Breast epithelium (tissue), 4 donors: ENCODE measurements at regions not wholly inside any gene's neighbourhood (a gene's known extent, or its start where the extent isn't known, plus 50 kb on each side); places are given as distances from the start of the nearest gene placed in this dataset.

Experiments used
- DNase-seq, 2 donors: peaks; one replicate each; pipeline ENCODE4 v3.0.0-alpha.2; 2019; ENCODE audit warnings: low spot score in 2 of 2
- H3K27ac ChIP-seq, 2 donors: fragments of 200-600 bp; sonication (generic) in 1 of 2; one replicate each; pipeline ENCODE4 v1.5.1; 2016 to 2019; ENCODE audit warnings: mild to moderate bottlenecking in 1 of 2
- H3K27me3 ChIP-seq, 2 donors: fragments of 200-600 bp; sonication (generic) in 1 of 2; one replicate each; pipeline versions ENCODE4 v1.5.1 to v1.6.0; 2017 to 2019; ENCODE audit warnings: control low read depth in 1 of 2, mild to moderate bottlenecking in 1 of 2
- H3K36me3 ChIP-seq: fragments of 200-600 bp; one replicate; pipeline ENCODE4 v1.5.1; 2019
- H3K4me1 ChIP-seq, 2 donors: fragments of 200-600 bp; sonication (generic); one replicate each; pipeline ENCODE4 v1.5.1; 2016 to 2019; ENCODE audit warnings: control low read depth in 1 of 2
- H3K4me3 ChIP-seq, 3 donors: fragments of 200-600 bp; sonication (generic); 1 replicate in 2 of 3; 2 replicates in 1 of 3; pipeline ENCODE4 v1.5.1; 2016 to 2019; ENCODE audit warnings: mild to moderate bottlenecking in 3 of 3, moderate library complexity in 2 of 3
- H3K9me3 ChIP-seq, 2 donors: fragments of 200-600 bp; sonication (generic) in 1 of 2; one replicate each; pipeline ENCODE4 v1.5.1; 2016 to 2019; ENCODE audit warnings: control low read depth in 1 of 2
- CTCF ChIP-seq, 3 donors: fragments of 450-650 bp; IDR thresholded peaks; one replicate each; pipeline ENCODE4 v1.5.1; 2016 to 2017; ENCODE audit warnings: antibody characterized with exemption in 3 of 3, mild to moderate bottlenecking in 3 of 3, moderate library complexity in 3 of 3
- POLR2A ChIP-seq: fragments of 450-650 bp; IDR thresholded peaks from one replicate; pipeline ENCODE4 v1.6.1; 2016; ENCODE audit warnings: antibody characterized with exemption, mild to moderate bottlenecking, moderate library complexity
- POLR2AphosphoS5 ChIP-seq, 3 donors: sonication (generic); formaldehyde crosslinking; IDR thresholded peaks; one replicate each; pipeline ENCODE4 v1.6.1; 2017; ENCODE audit warnings: antibody characterized with exemption in 3 of 3
- intact Hi-C: fragments of 100-400 bp; cut with DNase I; formaldehyde crosslinking; loops from one replicate; pipeline ENCODE4 v1.15.1; 2023; ENCODE audit warnings: low total_unique reads

GRCh38 chr7:131964203-131964602, 407.8 kb upstream of the PODXL start:
- H3K9me3 ChIP-seq = no peaks in the 10 kb centered on the region
- TF ChIP-seq CTCF (IDR thresholded peaks at IDR 0.05) (no peak), POLR2A (no peak), POLR2AphosphoS5 (IDR thresholded peaks at IDR 0.05) (no peak)
- DNase-seq = no peak
- peaks cover 0 to 5% of the 10 kb centered on the region in 2 donors for H3K4me1 ChIP-seq
- H3K4me3 ChIP-seq = no peak overlapping the region
- H3K27ac ChIP-seq = no peak overlapping the region
- H3K27me3 ChIP-seq = no peaks in the 10 kb centered on the region
- H3K36me3 ChIP-seq = no peaks in the 10 kb centered on the region
- intact Hi-C loops = no loop called here

- TF ChIP-seq POLR2A = no peak
- no peak for TF ChIP-seq CTCF (IDR thresholded peaks at IDR 0.05)
- no peak for TF ChIP-seq POLR2AphosphoS5 (IDR thresholded peaks at IDR 0.05)
- no peaks in the 10 kb centered on the region for H3K9me3 ChIP-seq
- H3K27ac ChIP-seq = no peak overlapping the region
- intact Hi-C loops = no loop called here
- DNase-seq = no peak
- no peaks in the 10 kb centered on the region for H3K27me3 ChIP-seq
- H3K36me3 ChIP-seq = no peaks in the 10 kb centered on the region
- no peak overlapping the region for H3K4me3 ChIP-seq
- H3K4me1 ChIP-seq = peaks cover 0 to 5% of the 10 kb centered on the region in 2 donors
Measured at GRCh38 chr7:131961054-131961680, 404.7 kb upstream of the PODXL start.

GRCh38 chr7:131959106-131959812, 402.8 kb upstream of the PODXL start:
- Histone ChIP-seq H3K36me3 (no peaks in the 10 kb centered on the region), H3K27me3 (no peaks in the 10 kb centered on the region), H3K4me3 (no peak overlapping the region), H3K9me3 (no peaks in the 10 kb centered on the region), H3K27ac (no peak overlapping the region), H3K4me1 (peaks cover 0 to 5% of the 10 kb centered on the region in 2 donors)
- DNase-seq = no peak
- TF ChIP-seq POLR2AphosphoS5 (IDR thresholded peaks at IDR 0.05) = no peak
- TF ChIP-seq CTCF (IDR thresholded peaks at IDR 0.05) = no peak
- TF ChIP-seq POLR2A = no peak
- intact Hi-C loops = no loop called here

GRCh38 chr7:131957338-131958020, 401.1 kb upstream of the PODXL start:
- Histone ChIP-seq H3K4me3 (no peak overlapping the region), H3K4me1 (peaks cover 0 to 5% of the 10 kb centered on the region in 2 donors), H3K27me3 (no peaks in the 10 kb centered on the region), H3K27ac (no peak overlapping the region), H3K9me3 (no peaks in the 10 kb centered on the region), H3K36me3 (no peaks in the 10 kb centered on the region)
- no peak for TF ChIP-seq POLR2AphosphoS5 (IDR thresholded peaks at IDR 0.05)
- TF ChIP-seq POLR2A = no peak
- no peak for TF ChIP-seq CTCF (IDR thresholded peaks at IDR 0.05)
- intact Hi-C loops = no loop called here
- no peak for DNase-seq

- Histone ChIP-seq H3K27me3 (no peaks in the 10 kb centered on the region), H3K36me3 (no peaks in the 10 kb centered on the region), H3K4me1 (peaks cover 0 to 5% of the 10 kb centered on the region in 2 donors), H3K27ac (no peak overlapping the region), H3K9me3 (no peaks in the 10 kb centered on the region), H3K4me3 (no peak overlapping the region)
- no peak for TF ChIP-seq CTCF (IDR thresholded peaks at IDR 0.05)
- no peak for TF ChIP-seq POLR2AphosphoS5 (IDR thresholded peaks at IDR 0.05)
- no peak for DNase-seq
- intact Hi-C loops = no loop called here
Measured at GRCh38 chr7:131956864-131957263, 400.4 kb upstream of the PODXL start.
